ENCODE measurements at regions not wholly inside any gene's neighbourhood (a gene's known extent, or its start where the extent isn't known, plus 50 kb on each side); places are given as distances from the start of the nearest gene placed in this dataset.
"Not testable (repeated sequence)": the region's sequence is repeated elsewhere in the genome, so short reads cannot be mapped to it uniquely, and the experiment has no call there.

DNA sequence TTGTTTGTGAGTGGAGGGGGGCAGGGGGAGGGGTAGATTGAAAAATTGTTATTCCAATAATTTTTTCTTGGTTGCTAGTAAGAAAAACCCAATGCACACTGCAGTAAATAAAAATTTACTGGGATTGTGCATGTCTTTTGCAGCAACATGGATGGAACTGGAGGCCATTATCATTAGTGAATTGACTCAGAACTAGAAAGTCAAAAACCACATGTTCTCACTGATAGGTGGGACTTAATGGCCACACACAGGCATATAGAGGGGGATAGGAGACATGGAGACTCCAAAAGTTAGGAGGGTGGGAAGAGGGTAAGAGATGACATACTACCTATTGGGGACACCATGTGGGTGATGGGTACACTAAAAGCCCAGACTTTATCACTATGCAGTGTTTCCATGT is 67.2 kb downstream of the BUB3 start:
- no peak for DNase-seq

DNA sequence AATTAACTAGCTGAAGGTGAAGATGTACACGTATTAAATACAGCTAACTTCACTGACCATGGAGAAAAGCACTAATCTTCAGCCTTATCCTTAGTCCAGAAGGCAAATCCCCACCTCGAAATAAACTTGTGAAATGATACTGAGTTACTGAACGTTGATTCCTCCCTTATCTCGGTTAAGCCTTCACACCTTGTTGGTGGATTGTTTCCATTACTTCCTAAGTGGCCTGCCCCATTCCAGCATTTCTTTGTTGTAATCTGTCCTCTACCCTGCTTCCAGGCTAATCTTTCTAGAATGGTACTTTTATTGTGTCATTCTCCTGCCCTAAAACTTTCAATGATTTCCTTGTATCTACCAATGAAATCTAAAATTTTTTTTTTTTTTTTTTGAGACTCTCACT is 68.6 kb downstream of the BUB3 start:
- DNase-seq: no peak

DNA sequence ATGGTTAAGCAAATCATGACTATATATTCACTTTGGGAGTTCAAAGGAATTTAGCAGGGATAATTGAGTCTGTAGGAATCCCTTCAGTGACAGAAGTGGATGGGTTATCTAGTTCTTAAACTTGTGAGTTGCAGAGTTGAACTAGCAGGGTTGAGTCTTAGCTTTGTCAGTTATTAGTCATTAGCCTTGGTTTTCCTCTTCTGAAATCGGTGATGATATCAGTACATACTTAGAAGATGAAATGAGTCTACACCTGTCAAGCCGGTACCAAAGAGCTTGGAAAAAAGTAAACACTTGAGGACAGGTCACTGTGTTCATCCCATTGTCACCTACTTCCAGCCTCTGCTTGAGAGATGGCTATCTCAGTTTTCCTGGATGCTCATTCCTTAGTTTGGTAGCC is 73.5 kb downstream of the BUB3 start:
- no peak for DNase-seq

DNA sequence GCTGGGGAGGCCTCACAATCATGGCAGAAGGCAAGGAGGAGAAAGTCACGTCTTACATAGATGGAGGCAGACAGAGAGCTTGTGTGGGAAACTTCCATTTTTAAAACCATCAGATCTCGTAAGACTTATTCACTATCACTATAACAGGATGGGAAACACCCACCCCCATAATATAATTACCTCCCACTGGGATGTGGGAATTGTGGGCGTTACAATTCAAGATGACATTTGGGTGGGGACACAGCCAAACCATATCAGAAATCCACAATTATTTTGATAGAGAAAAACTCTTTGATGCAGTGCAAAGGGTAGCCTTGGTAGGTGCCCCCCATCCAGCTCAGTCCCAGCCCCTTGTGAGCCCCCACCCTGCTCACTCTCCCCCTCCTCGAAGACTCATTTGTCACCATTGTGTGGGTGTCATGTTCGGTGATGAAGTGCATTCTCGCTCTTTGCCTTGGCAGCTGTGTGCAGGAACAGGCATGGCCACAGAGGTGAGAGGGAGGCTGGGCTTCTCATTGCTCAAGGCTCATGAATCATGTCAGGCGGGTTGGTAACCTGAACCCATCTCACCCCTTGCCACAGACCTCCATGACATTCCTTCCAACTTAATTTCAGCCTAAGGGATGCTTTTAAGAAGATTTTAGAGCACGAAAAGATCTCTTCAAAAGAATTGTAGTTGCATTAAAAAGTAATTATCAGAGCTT is 75.9 kb downstream of the BUB3 start:
- no peak for DNase-seq

DNA sequence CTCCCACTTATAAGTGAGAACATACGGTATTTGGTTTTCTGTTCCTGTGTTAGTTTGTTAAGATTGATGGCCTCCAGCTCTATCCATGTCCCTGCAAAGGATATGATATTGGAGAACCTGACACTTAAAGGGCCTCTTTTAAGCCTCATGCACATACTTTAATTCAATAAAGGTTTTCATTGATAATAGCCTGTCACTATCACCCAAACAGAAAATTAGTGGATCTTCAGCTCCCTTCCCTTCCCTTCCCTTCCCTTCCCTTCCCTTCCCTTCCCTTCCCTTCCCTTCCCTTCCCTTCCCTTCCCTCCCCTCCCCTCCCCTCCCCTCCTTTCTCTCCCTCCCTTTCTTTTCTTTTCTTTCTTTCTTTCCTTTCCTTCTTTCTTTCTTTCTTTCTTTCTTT is 78.7 kb downstream of the BUB3 start:
- not testable (repeated sequence) for DNase-seq

DNA sequence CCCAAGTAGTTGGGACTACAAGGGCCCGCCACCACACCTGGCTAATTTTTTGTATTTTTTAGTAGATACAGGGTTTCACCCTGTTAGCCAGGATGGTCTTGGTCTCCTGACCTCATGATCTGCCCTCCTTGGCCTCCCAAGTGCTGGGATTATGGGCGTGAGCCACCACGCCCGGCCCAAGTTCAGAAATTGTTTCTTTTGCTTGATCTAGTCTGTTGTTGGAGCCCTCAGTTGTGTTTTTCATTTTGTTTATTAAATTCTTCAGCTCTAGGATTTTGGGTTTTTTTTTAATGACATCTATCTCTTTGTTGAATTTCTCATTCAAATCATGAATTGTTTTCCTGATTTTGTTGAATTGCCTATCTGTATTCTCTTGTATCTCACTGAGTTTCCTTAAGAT is 80.8 kb downstream of the BUB3 start:
- DNase-seq: not testable (repeated sequence)

DNA sequence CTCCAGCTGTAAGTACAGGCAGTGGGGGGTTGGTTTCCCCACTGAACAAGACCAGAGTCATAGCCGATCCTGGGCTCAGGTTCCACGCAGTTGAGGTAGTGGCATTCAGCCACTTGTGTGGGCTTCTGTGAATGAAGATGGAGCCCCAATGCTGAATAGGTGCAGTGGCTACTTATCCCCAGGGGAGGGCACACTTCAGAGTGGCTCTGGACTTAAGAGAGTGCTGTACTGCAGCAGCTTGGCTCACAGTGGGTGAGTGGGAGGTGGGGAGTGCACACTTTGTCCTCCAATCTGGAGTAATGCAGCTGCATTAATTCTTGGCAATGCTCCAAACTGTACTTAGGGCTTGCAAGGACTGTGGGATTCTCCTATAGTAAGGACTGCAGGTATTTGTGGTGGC is 81.9 kb downstream of the BUB3 start:
- no peak for DNase-seq

DNA sequence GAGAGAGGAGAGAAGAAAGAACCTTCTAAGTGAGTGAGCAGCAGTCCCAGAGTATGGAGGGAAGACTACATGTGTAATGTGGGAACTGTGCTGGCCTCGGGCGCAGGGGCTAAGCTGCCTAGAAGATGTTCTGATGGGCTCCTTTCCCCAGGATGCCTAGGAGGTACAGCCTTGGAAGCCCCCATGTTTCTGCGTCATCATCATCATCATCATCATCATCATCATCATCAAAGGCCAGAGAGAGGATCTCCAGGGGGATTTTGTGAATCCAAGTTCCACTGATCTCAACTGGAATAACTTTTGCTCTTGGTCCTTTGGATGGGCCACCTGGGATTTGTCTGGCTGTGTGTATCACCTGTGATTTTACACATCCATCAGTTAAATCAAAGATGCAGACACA is 86.0 kb downstream of the BUB3 start:
- no peak for DNase-seq

DNA sequence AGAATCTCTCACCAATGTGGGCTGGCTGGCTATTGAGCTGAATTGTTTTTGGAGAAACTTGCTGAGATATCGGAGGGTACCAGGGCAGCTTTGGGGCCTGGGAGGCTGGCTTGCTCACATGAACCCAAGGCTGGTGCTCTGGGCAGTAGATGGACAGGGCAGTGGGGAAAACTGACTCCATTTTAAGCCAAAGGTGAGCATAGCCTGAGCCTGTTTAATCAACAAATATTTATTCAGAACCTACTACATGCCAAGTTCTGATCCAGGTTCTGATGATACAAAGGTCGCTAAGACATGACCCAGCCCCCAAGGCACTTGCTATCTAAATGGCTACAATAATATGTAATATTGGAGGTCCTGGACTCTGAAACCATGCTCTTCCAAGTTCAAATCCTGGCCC is 86.6 kb downstream of the BUB3 start:
- no peak for DNase-seq

DNA sequence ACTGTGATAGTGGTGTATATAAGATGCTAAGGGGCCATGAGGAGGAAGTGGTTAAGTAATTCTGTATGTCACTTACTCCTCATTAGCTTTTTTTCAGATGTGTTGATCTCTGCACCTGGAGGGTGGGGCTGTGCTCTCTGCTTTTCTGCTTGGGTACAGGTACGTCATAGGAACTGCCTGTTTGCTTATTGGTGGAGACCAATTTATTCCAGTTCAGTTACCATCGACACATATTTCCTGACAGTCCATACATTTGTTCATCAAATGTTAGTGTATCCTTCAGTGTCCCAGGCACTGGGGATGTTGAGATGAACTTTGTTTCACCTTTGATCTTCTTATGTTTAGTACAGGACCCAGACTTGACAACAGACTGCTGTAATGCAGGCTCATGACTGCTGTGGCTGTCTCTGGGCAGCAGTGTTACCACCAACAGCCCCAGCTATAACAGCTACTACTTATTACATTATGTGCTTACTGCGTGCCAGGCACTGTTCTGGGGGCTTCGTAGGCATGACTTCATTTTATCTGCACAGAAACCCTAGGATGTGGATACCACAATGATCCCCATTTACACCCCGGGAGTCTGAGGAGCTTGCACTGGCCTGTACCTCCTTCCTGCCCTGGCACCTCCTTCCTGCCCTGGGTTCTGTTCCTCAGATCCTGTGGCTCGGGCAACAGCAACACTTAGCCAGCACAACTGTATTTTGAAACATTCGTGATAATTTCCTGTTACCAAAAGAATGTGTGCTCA is 87.4 kb downstream of the BUB3 start:
- no peak for DNase-seq

DNA sequence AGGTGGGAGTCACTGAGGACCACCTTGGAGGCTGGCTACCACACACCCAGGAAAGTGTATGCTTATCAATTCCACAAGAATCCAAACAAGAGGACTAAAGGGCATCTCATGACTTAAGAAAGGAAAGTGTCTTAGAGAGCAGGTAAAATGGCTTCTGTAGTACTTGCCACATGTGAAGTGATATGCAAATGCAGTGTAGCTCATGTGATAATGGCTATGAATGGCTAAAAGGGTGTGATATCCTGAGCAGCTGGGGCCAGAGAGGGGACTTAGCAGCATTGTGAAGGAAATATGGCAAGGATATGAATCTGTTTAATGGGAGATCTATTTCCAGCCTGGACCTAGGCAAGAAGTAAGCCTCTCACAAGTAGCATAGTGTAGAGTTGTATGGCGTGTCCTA is 90.5 kb downstream of the BUB3 start:
- DNase-seq: no peak

DNA sequence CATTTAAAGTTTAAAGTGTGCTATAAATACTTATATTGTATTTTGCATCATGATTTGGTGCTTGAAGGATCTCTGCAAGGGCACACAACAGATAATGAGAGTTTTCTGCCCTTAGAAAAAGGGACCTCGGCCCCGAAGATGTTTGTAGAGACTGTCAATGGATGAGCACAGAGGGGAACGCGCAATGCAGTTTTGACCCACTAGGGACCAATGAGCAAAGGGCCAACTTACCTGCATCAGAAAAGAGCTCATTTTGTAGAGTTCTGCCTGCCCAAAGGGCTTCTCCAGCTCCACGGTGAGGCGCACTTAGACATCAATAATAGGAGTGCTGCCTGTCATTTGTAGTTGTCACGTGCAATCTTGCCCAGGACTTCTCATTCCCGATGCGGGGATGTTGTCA is 91.1 kb downstream of the BUB3 start:
- DNase-seq: no peak

DNA sequence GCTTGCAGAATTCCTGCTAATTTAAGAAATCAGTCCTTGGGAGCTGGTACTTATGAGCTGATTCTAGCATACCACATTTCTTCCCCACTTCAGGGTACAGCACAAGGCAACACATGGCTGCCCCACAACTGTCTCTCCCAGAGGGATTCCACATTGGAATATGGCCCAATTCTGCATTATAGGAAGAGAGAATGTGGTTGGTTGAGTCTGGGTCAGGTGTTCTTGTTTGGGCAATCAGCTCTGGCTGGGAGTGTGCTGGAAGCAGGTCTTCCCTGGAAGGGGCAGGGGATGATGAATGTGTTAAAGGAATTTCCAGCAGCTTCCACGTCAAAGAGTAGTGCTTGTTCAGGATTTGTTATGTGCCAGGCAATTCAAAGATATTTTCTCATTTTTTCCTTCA is 95.7 kb downstream of the BUB3 start:
- no peak for DNase-seq

DNA sequence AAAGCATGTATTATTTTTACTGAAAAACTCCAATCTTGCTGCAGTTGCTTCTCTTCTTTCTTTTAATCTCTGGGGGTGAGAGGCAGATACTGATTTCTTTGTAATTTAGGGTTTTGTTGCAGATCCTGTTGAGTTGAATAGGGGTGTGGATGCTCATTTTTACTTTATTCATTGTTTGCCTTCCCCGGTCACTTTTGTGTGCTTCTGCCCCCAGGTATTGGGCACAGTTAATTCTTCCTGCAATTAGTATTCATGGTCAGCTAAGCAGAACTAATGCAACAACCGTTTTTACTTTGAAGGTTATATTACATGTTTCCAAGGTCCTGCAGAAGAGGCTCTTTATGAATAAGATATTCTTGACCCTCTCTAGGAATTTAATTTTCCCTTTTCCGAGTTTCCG is 96.4 kb downstream of the BUB3 start:
- DNase-seq: no peak

DNA sequence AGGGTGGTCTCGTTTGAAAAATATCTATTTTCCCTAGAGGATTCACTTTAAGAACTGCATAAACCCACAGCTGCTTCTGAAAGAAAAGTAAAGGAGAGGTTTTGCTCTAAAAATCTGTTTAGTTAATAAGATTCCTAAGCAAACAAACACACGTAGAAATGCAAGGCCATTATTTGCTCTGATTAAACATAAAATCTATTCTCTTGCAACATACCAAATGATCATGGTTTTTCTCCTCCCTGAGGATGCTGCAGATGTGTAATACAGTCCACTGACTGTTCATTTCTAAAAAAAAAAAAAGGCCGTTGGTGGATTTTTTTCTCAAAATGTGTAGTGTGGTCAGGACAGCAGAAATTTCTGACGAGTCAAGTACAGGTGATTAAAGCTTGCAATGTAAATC is 98.6 kb downstream of the BUB3 start:
- no peak for DNase-seq

DNA sequence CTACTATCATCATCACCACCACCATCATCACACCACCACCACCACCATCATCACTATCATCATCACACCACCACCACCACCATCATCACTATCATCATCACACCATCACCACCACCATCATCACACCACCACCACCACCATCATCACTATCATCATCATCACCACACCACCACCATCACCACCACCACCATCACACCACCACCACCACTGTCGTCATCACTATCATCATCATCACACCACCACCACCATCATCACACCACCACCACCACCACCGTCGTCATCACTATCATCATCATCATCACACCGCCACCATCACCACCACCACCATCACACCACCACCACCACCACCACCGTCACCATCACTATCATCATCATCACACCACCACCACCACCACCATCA is 100.1 kb downstream of the BUB3 start:
- DNase-seq: not testable (repeated sequence)

DNA sequence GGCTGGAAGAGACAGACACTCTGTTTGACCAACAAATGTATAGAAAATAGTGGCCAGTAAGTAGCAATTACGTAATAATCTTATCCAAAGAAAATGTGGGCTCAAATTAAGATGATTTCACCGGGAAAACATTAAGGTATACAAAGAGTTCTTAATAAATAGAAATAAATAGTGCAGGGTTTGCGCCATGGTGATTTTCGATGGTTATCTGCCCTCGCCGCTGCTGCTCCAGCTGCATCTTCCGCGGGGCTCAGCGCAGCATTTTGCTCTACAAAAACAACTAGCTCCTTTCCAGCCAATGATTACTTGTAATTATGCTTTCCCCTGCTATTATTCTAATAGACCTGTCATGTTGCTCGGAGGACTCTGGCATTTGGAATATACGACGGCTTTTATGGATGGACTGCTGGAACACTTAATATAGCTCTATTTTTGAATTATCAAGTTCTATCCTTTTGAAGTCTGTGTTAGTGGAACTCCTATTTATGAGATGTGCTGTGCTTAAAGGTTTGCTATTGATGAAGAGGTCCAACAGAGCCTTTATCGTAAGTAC is 103.8 kb downstream of the BUB3 start:
- no peak for DNase-seq

DNA sequence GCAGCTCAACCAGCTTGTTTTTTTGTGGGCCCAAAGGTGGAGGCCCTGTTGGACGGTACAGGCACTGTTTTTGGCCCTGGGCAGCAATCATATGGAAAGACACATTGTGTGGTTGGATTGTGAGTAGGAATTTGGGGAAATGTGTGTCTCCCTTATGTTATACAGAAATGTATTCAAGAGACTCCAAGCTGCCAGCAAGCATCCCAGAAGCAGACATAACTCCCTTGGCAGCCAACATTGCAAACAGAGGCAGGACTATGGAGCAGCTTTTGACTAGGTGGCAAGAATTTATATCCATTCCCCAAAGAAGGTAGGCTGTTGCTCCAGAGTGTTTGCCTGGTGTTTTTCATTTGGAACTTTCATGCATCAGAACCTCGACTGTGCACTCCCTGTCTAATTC is 104.9 kb downstream of the BUB3 start:
- DNase-seq: no peak

DNA sequence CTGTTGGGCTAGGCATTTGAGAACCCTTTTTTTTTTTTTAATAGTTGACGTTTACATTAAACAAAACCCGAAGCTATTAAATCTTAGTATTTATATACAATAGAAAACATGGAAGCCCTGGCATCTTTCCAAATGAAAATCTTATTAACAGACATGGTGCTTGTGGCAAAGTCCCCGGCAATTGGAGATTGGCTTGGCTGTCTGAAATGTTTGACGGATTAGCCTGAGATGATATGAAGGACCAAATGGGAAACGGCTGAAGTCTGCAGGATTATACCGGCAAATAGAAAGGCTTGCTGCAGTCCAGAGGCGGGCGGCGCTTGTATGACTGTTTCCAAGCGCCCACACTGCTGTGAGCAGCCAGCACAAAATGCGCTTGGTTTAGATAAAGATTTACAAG is 105.6 kb downstream of the BUB3 start:
- no peak for DNase-seq

DNA sequence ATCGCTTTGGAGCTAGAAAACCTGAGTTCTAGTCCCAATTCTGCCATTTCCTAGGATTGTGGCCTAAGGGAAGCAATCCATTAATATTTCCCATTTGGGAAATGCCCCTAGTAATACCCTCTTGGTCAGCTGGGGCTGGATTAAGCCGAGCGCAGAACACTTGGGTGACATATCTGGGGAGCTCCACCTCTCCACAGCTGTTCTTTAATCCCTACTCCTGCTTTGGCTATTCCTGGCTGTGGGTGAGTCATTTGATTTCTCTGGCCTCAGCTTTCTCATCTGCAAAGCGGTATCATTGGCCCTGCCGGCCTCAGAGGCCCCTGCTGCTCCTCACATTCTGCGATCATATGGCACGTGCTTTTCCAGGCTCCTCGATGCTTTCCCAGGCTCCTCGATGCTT is 108.3 kb downstream of the BUB3 start:
- no peak for DNase-seq

DNA sequence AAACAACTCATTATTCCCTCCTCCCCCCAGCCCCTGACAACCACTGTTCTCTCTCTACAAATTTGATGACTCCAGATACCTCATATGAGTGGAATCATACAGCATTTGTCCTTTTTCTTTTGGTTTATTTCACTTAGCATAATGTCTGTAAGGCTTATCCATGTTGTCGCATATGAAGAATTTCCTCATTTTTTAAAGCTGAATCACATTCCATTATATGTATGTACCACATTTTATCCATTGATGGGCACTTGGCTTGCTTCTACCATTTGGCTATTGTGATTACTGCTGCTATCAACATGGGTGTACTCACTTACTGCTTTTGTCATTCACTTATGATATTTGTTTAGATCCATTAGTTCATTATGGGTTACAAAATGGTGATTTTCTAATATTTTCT is 112.8 kb downstream of the BUB3 start:
- DNase-seq: no peak

DNA sequence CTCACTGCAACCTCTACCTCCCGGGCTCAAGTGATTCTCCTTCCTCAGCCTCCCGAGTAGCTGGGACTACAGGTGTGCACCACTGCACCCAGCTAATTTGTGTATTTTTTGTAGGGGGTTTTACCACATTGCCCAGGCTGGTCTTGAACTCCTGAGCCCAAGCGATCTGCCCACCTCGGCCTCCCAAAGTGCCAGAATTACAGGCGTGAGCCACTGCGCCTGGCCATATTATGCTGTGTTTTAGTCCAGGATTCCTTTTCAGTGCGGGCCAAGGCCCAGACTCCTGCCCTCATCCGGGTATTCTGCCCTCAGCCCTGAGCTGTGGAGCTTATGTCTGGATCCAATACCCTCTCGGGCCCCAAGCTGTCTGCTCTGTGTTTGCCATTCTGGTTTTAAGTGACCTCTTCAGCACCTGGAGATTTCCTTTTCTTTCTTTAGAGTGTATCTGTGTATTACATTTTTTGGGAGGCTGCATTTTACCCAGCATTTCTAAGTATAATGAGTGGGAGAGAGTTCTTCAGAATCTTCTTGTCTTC is 114.9 kb downstream of the BUB3 start:
- DNase-seq: no peak

DNA sequence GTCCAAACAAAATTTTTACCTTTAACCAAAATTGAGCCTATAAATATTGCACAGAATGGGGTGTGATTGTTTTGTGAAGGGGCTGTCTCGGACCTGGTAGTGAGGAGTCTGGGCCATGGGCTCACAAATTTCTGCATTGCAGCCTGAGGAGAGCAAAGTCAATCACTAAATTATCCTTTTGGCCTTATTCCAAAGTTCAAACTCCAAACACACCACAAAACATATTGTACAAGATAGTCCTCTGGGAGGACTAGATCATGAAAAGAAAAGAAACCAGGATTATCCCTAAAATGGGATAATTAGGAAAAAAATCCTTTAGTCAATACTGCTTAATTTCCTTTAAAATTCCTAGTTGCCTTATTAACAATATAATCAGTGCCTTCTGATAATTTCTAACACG is 115.5 kb downstream of the BUB3 start:
- DNase-seq: no peak

DNA sequence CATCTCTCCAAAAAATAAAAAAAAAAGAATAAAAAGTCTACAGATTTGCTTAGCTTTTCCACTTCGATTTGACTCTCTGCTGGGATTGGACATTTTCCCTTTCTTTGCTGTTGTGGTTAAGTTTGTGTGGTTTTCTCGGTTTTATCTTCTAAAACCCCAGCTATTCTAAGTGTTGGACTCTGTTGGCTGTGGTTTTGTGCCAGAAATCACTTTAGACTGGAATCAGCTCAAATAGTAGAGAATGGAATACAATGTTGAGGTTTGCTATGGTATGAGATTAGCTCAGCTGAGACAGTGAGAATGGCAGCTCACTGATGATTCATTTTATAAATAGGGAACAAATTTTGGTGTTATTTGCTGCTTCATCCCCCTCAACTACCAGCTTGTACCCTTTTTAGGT is 116.0 kb downstream of the BUB3 start:
- no peak for DNase-seq

Measured in occipital lobe (tissue), 1 donor.